HEK293T (cell line): ENCODE measurements at regions not wholly inside any gene's neighbourhood (a gene's known extent, or its start where the extent isn't known, plus 50 kb on each side); places are given as distances from the start of the nearest gene placed in this dataset.
A peak's percentile ranks its signal among the peaks of the same experiment; 100 is the strongest.

Source experiments
- CTCF ChIA-PET: fragments of 350-600 bp; formaldehyde crosslinking; extraction: SDS; loops from one replicate; lab custom pipeline; 2021; ENCODE audit warnings: antibody characterized with exemption, inconsistent platforms; lab: Yijun Ruan, JAX
- POLR2A ChIA-PET: fragments of 350-600 bp; formaldehyde crosslinking; extraction: SDS; loops from one replicate; lab custom pipeline; 2020; ENCODE audit warnings: antibody characterized with exemption, inconsistent platforms; lab: Yijun Ruan, JAX
- DNase-seq: peaks from one replicate; pipeline ENCODE4 v3.0.0; 2012; ENCODE audit warnings: mixed read lengths; ENCODE audit errors: extremely low spot score
- ARNT ChIP-seq: fragments of 450-650 bp; IDR thresholded peaks from 2 replicates; pipeline ENCODE4 v1.6.1; 2017; ENCODE audit warnings: mild to moderate bottlenecking
- BHLHE40 ChIP-seq: fragments of 450-650 bp; IDR thresholded peaks from 2 replicates; pipeline ENCODE4 v1.6.1; 2016; ENCODE audit warnings: mild to moderate bottlenecking, moderate library complexity, borderline replicate concordance
- CTBP1 ChIP-seq: fragments of 450-650 bp; IDR thresholded peaks from 2 replicates; pipeline ENCODE4 v1.6.1; 2016; ENCODE audit warnings: borderline replicate concordance
- ELF4 ChIP-seq: fragments of 450-650 bp; IDR thresholded peaks from 2 replicates; pipeline ENCODE4 v1.6.1; 2017; ENCODE audit warnings: antibody characterized with exemption
- FOXA1 ChIP-seq: fragments of 450-650 bp; IDR thresholded peaks from 2 replicates; pipeline ENCODE4 v1.6.1; 2016; ENCODE audit warnings: mild to moderate bottlenecking
- FOXK2 ChIP-seq: fragments of 450-650 bp; IDR thresholded peaks from 2 replicates; pipeline ENCODE4 v1.6.1; 2016; ENCODE audit warnings: mild to moderate bottlenecking
- FOXM1 ChIP-seq: fragments of 450-650 bp; IDR thresholded peaks from 2 replicates; pipeline ENCODE4 v1.6.1; 2017; ENCODE audit warnings: mild to moderate bottlenecking, borderline replicate concordance
- HDGF ChIP-seq: fragments of 450-650 bp; IDR thresholded peaks from 2 replicates; pipeline ENCODE4 v1.6.1; 2017; ENCODE audit warnings: antibody characterized with exemption, borderline replicate concordance
- L3MBTL2 ChIP-seq: fragments of 450-650 bp; conservative IDR thresholded peaks from 2 replicates; pipeline ENCODE4 v1.6.1; 2016; ENCODE audit warnings: mild to moderate bottlenecking
- LEF1 ChIP-seq: fragments of 450-650 bp; IDR thresholded peaks from 2 replicates; pipeline ENCODE4 v1.6.1; 2017; ENCODE audit warnings: mild to moderate bottlenecking, borderline replicate concordance
- NFRKB ChIP-seq: fragments of 450-650 bp; IDR thresholded peaks from 2 replicates; pipeline ENCODE4 v1.6.1; 2016; ENCODE audit warnings: mild to moderate bottlenecking, moderate library complexity
- PKNOX1 ChIP-seq: fragments of 450-650 bp; IDR thresholded peaks from 2 replicates; pipeline ENCODE4 v1.6.1; 2016
- SP1 ChIP-seq: fragments of 450-650 bp; IDR thresholded peaks from 2 replicates; pipeline ENCODE4 v1.6.1; 2017
- SUZ12 ChIP-seq: fragments of 450-650 bp; IDR thresholded peaks from 2 replicates; pipeline ENCODE4 v1.6.1; 2016; ENCODE audit warnings: mild to moderate bottlenecking
- TARDBP ChIP-seq: fragments of 450-650 bp; IDR thresholded peaks from 2 replicates; pipeline ENCODE4 v1.6.1; 2016
- ZNF384 ChIP-seq: fragments of 450-650 bp; IDR thresholded peaks from 2 replicates; pipeline ENCODE4 v1.6.1; 2016

- DNase-seq, result no peak
- ChIA-PET CTCF (interaction anchor here (0.6 kb wide), 1 partner anchor 437 kb away, joined by 8 read pairs; no protein-coding TSS in a partner anchor), POLR2A (no interaction called here)
- TF ChIP-seq ZNF384 (0 out of 2 replicates have a peak, but pooled peaks have one; percentile 30), ARNT (no peak)
These were observed 1765.9 kb downstream of the PLA2G4A start for GRCh38 chr1:188594542-188595235.

DNA sequence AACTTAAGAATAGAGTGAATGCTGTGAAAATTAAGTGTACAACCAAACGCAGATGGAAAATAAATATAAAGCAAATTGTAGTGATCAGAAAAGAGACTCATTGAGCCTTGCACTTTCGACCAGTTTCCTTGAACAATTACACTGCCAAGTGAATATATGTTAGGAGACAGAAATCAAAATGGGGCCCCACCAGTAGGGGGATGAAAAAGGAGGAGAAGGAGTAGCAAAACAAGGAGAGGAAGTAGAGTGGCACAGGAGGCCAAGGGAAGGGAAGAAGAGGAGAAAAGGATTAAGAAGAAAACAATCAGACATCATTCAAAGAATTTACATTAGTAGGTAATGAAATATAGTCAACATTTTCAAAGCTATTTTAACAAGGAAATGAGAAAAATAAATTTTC is 1770.6 kb downstream of the PLA2G4A start:
- POLR2A ChIA-PET, result no interaction called here
- no peak for DNase-seq
- no peak for TF ChIP-seq TARDBP
- no peak for TF ChIP-seq CTBP1
- TF ChIP-seq ZNF384, result no peak
- no peak for TF ChIP-seq FOXA1
- no peak for TF ChIP-seq L3MBTL2
- TF ChIP-seq FOXK2, result no peak
- TF ChIP-seq BHLHE40, result no peak
- no peak for TF ChIP-seq NFRKB
- TF ChIP-seq SUZ12, result no peak
- CTCF ChIA-PET, result no interaction called here

GRCh38 chr1:188611432-188611831 is 1782.7 kb downstream of the PLA2G4A start:
- no peak for TF ChIP-seq LEF1
- TF ChIP-seq L3MBTL2, result no peak
- TF ChIP-seq SP1, result no peak
- no peak for TF ChIP-seq ELF4
- TF ChIP-seq FOXA1, result no peak
- TF ChIP-seq HDGF, result no peak
- no peak for TF ChIP-seq CTBP1
- TF ChIP-seq TARDBP, result no peak
- TF ChIP-seq NFRKB, result no peak
- TF ChIP-seq ZNF384, result no peak
- no peak for TF ChIP-seq FOXM1
- TF ChIP-seq BHLHE40, result no peak
- DNase-seq, result no peak
- ChIA-PET CTCF (no interaction called here), POLR2A (no interaction called here)

DNA sequence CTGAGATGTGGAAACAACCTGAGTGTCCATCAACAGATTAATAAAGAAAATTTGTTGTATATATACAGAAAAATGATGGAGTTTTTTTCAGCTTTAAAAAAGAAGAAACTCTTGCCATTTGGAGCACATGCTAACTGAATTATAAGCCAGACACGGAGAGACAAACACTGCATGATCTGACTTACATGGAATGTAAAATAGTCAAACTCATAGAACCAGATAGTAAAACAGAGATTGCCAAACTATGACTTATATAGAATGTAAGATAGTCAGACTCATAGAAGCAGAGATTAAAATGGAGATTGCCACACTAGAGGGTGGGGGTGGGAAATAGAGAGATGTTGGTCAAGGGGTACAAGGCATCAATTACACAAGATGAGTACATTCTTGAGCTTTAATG is 1786.6 kb downstream of the PLA2G4A start:
- DNase-seq, result no peak
- ChIA-PET CTCF (no interaction called here), POLR2A (no interaction called here)
- TF ChIP-seq FOXM1 (no peak), LEF1 (no peak), SUZ12 (no peak), HDGF (no peak), CTBP1 (no peak), ARNT (no peak), FOXK2 (no peak), L3MBTL2 (no peak), FOXA1 (no peak), ELF4 (no peak), TARDBP (no peak), BHLHE40 (no peak), PKNOX1 (no peak), SP1 (no peak), NFRKB (no peak)

DNA sequence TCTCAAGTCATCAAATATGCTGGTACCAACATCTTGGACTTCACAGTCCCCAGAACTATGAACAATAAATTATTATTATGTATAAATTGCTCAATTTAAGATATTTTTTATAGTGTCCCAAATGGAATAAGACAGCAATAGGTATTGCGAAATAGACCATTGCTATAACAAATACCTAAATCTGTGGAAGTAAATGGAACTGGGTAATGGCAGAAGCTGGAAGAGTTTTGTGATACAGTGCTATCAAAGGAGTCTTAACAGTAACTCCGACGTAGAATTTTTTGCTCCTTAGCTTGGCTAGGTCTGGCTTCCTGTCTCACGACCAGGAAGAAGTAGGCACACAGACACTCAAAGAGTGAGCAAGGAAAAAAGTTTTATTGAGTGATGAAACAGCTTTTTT is 1791.5 kb downstream of the PLA2G4A start:
- TF ChIP-seq ARNT (no peak), SUZ12 (no peak)
- CTCF ChIA-PET, result no interaction called here
- no peak for DNase-seq
- POLR2A ChIA-PET, result no interaction called here

DNA sequence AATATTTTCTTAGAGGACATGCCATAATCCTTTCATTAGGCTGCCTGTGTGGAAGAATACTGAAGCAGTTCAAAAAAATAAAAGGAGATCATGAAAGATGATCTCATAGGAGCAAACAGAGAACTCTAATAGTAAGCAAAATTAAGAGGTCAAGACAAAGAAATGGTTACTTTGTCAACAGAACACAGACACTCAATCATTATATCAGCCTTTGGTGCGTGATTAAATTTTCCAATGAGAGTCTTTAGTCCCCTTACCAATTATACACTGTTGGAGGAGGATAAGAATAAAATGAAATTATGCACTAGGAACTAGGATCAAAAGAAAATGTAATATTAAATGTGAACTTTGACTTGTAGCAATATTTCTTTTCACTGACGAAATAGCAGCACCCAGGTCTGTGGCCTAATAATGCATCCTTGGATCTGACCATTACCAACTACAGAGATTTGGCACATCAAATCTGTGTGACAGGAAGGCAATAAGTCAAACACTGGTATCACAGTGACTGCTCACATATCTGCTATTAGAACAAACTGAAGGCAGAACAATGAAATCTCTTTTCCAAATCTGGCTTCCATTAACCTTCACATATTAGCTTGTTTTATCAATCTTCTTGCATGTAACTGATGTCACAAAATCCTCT is 1812.9 kb downstream of the PLA2G4A start:
- ChIA-PET POLR2A (no interaction called here), CTCF (no interaction called here)
- TF ChIP-seq BHLHE40 (no peak), HDGF (no peak), NFRKB (no peak), SUZ12 (no peak), PKNOX1 (no peak), FOXK2 (no peak), CTBP1 (no peak), ARNT (no peak)
- DNase-seq, result no peak

GRCh38 chr1:188642704-188643103 is 1814.0 kb downstream of the PLA2G4A start:
- ChIA-PET CTCF (no interaction called here), POLR2A (no interaction called here)
- no peak for TF ChIP-seq ARNT
- no peak for TF ChIP-seq NFRKB
- no peak for TF ChIP-seq TARDBP
- no peak for TF ChIP-seq SUZ12
- no peak for TF ChIP-seq ELF4
- no peak for TF ChIP-seq LEF1
- no peak for DNase-seq
